Erythroblast (primary cell): ENCODE measurements at regions not wholly inside any gene's neighbourhood (a gene's known extent, or its start where the extent isn't known, plus 50 kb on each side); places are given as distances from the start of the nearest gene placed in this dataset.

Experiments
- GATA1 ChIP-seq: IDR thresholded peaks from 2 replicates; pipeline ENCODE4 v1.6.1; 2011; ENCODE audit warnings: low read depth, mild to moderate bottlenecking, control low read depth, low read length, moderate library complexity
- POLR2A ChIP-seq: IDR thresholded peaks from 2 replicates; pipeline ENCODE4 v1.6.1; 2011; ENCODE audit warnings: mild to moderate bottlenecking, low read length

GRCh38 chr20:17890330-17890729 is 78.3 kb downstream of the SNX5 start:
- TF ChIP-seq POLR2A: no peak
- TF ChIP-seq GATA1: no peak
